ENCODE measurements at regions not wholly inside any gene's neighbourhood (a gene's known extent, or its start where the extent isn't known, plus 50 kb on each side); places are given as distances from the start of the nearest gene placed in this dataset.

- H3K4me1 ChIP-seq (ENCODE audit: control insufficient read depth, extremely low read depth, insufficient read depth, low read length), result no peaks in the 10 kb centered on the region
- TF ChIP-seq EZH2 (IDR thresholded peaks at IDR 0.05; ENCODE audit: low read length, missing control alignments) (no peak), CTCF (conservative IDR thresholded peaks at IDR 0.05 in 1 of 2, IDR thresholded peaks at IDR 0.05 in 1 of 2; ENCODE audit: low read depth in 1 of 2, low read length in 2 of 2) (no peak)
- H3K9me3 ChIP-seq (ENCODE audit: control insufficient read depth, insufficient read depth, low read depth, low read length), result no peaks in the 10 kb centered on the region
- DNase-seq (ENCODE audit: low read depth in 2 of 2), result no peak
- no peak overlapping the region for H3K4me2 ChIP-seq (ENCODE audit: extremely low read depth, insufficient read depth, low read length)
- no peaks in the 10 kb centered on the region for H3K79me2 ChIP-seq (ENCODE audit: control insufficient read depth, insufficient read depth, low read length)
- no peaks in the 10 kb centered on the region for H3K36me3 ChIP-seq (ENCODE audit: control insufficient read depth, insufficient read depth, low read length)
- H4K20me1 ChIP-seq (ENCODE audit: control insufficient read depth, extremely low read depth, insufficient read depth, low read length), result no peaks in the 10 kb centered on the region
- no peak overlapping the region for H2AFZ ChIP-seq (ENCODE audit: low read length)
- H3K4me3 ChIP-seq (replicated peaks in 1 of 4; ENCODE audit: control extremely low read depth in 1 of 4, insufficient read depth in 1 of 4, low read depth in 3 of 4, low read length in 4 of 4), result no peak overlapping the region
- no peak overlapping the region for H3K27ac ChIP-seq (ENCODE audit: insufficient read depth, low read length)
- H3K27me3 ChIP-seq (ENCODE audit: control insufficient read depth, insufficient read depth, low read length), result no peaks in the 10 kb centered on the region
- H3K9ac ChIP-seq (ENCODE audit: insufficient read depth, low read length), result no peak overlapping the region
Observed at GRCh38 chr1:190717055-190717454, 239.4 kb upstream of the BRINP3 start.

DNA sequence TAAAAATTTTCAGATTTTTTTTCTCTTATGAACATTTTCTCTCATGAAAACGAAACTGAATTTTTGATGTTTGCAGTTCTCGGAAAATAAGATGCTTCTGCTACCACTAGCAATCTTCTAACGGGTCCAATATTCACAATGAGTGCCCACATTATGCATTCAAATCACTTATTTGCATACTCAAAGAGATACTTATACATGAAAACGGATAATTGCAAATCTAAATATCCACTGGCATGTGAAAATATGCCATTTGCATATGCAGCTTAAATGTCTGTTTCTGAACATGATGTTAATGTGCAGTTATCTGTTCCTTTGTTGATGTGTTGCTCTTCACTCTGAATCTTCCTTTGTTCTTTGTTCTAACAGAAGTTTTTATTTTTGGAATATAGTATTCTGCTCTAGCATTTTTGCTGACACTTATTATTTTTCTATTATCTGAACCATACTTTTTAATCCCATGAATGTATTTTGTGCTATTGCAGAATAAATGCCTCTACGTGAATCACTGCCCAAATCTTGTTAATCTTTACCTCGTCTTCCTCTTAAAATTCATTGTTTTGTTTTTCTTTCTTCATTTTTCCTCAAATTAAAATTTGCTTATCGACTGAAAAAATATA, 259.4 kb upstream of the BRINP3 start:
- no peaks in the 10 kb centered on the region for H3K79me2 ChIP-seq (ENCODE audit: control insufficient read depth, insufficient read depth, low read length)
- no peaks in the 10 kb centered on the region for H3K36me3 ChIP-seq (ENCODE audit: control insufficient read depth, insufficient read depth, low read length)
- no peak for DNase-seq (ENCODE audit: low read depth in 2 of 2)
- no peak overlapping the region for H3K9ac ChIP-seq (ENCODE audit: insufficient read depth, low read length)
- no peaks in the 10 kb centered on the region for H4K20me1 ChIP-seq (ENCODE audit: control insufficient read depth, extremely low read depth, insufficient read depth, low read length)
- no peaks in the 10 kb centered on the region for H3K27me3 ChIP-seq (ENCODE audit: control insufficient read depth, insufficient read depth, low read length)
- H3K9me3 ChIP-seq (ENCODE audit: control insufficient read depth, insufficient read depth, low read depth, low read length), result no peaks in the 10 kb centered on the region
- no peak overlapping the region for H2AFZ ChIP-seq (ENCODE audit: low read length)
- no peak overlapping the region for H3K27ac ChIP-seq (ENCODE audit: insufficient read depth, low read length)
- H3K4me2 ChIP-seq (ENCODE audit: extremely low read depth, insufficient read depth, low read length), result no peak overlapping the region
- H3K4me3 ChIP-seq (replicated peaks in 1 of 4; ENCODE audit: control extremely low read depth in 1 of 4, insufficient read depth in 1 of 4, low read depth in 3 of 4, low read length in 4 of 4), result no peak overlapping the region
- H3K4me1 ChIP-seq (ENCODE audit: control insufficient read depth, extremely low read depth, insufficient read depth, low read length), result no peaks in the 10 kb centered on the region
- TF ChIP-seq CTCF (conservative IDR thresholded peaks at IDR 0.05 in 1 of 2, IDR thresholded peaks at IDR 0.05 in 1 of 2; ENCODE audit: low read depth in 1 of 2, low read length in 2 of 2) (no peak), EZH2 (IDR thresholded peaks at IDR 0.05; ENCODE audit: low read length, missing control alignments) (no peak)

GRCh38 chr1:190738317-190738716, 260.7 kb upstream of the BRINP3 start:
- TF ChIP-seq EZH2 (IDR thresholded peaks at IDR 0.05; ENCODE audit: low read length, missing control alignments), result no peak
- no peak for TF ChIP-seq CTCF (conservative IDR thresholded peaks at IDR 0.05 in 1 of 2, IDR thresholded peaks at IDR 0.05 in 1 of 2; ENCODE audit: low read depth in 1 of 2, low read length in 2 of 2)
- no peak overlapping the region for H3K9ac ChIP-seq (ENCODE audit: insufficient read depth, low read length)
- no peak overlapping the region for H3K27ac ChIP-seq (ENCODE audit: insufficient read depth, low read length)
- H3K4me2 ChIP-seq (ENCODE audit: extremely low read depth, insufficient read depth, low read length), result no peak overlapping the region
- DNase-seq (ENCODE audit: low read depth in 2 of 2), result peak in 1 of 2 donors; percentile 40
- H3K36me3 ChIP-seq (ENCODE audit: control insufficient read depth, insufficient read depth, low read length), result no peaks in the 10 kb centered on the region
- no peaks in the 10 kb centered on the region for H3K4me1 ChIP-seq (ENCODE audit: control insufficient read depth, extremely low read depth, insufficient read depth, low read length)
- no peaks in the 10 kb centered on the region for H3K27me3 ChIP-seq (ENCODE audit: control insufficient read depth, insufficient read depth, low read length)
- H3K9me3 ChIP-seq (ENCODE audit: control insufficient read depth, insufficient read depth, low read depth, low read length), result no peaks in the 10 kb centered on the region
- H4K20me1 ChIP-seq (ENCODE audit: control insufficient read depth, extremely low read depth, insufficient read depth, low read length), result no peaks in the 10 kb centered on the region
- H3K4me3 ChIP-seq (replicated peaks in 1 of 4; ENCODE audit: control extremely low read depth in 1 of 4, insufficient read depth in 1 of 4, low read depth in 3 of 4, low read length in 4 of 4), result no peak overlapping the region
- no peaks in the 10 kb centered on the region for H3K79me2 ChIP-seq (ENCODE audit: control insufficient read depth, insufficient read depth, low read length)
- no peak overlapping the region for H2AFZ ChIP-seq (ENCODE audit: low read length)

All from fibroblast of lung (primary cell).